Endothelial cell of umbilical vein (primary cell): ENCODE measurements at regions not wholly inside any gene's neighbourhood (a gene's known extent, or its start where the extent isn't known, plus 50 kb on each side); places are given as distances from the start of the nearest gene placed in this dataset.

Source experiments
- BruUV-seq: library from RNA; stranded (reverse); fragments of 400-500 nt; replicated peaks from 2 replicates; lab custom pipeline; 2021; lab: Mats Ljungman, UMichigan
- CTCF ChIA-PET: fragments of 300-600, 350-600 bp; sonication (Branson Sonifier 250); formaldehyde crosslinking; loops from one replicate; lab custom pipeline; 2021; ENCODE audit warnings: antibody characterized with exemption, inconsistent platforms; lab: Charles Lee
- POLR2A ChIA-PET: fragments of 300-600, 350-600 bp; sonication (Branson Sonifier 250); formaldehyde crosslinking; loops from one replicate; lab custom pipeline; 2021; ENCODE audit warnings: antibody characterized with exemption, inconsistent platforms; lab: Charles Lee
- DNase-seq: peaks from one replicate; pipeline ENCODE4 v3.0.0-alpha.2; 2011; ENCODE audit warnings: low read depth, low spot score
- FAIRE-seq: peaks from 2 replicates; lab custom pipeline; 2011; peaks lifted over from hg19 to GRCh38; lab: Jason Lieb, UNC
- H2AFZ ChIP-seq: 2 replicates; pipeline ENCODE4 v1.6.0; 2012; ENCODE audit warnings: low read depth, low read length, control low read depth, inconsistent platforms
- H3K27ac ChIP-seq: 2 replicates; pipeline ENCODE4 v1.5.1; 2011; ENCODE audit warnings: low read depth, mild to moderate bottlenecking, control low read depth, low read length, moderate library complexity; ENCODE audit not compliant: insufficient read depth
- H3K27me3 ChIP-seq, 2 experiments: 2 replicates each; pipeline versions ENCODE4 v1.6.0 to v1.6.1; 2011; ENCODE audit warnings: low read length in 2 of 2, mixed read lengths in 1 of 2; ENCODE audit not compliant: control insufficient read depth in 2 of 2, insufficient read depth in 2 of 2
- H3K36me3 ChIP-seq, 2 experiments: 2 replicates in 1 of 2; 3 replicates in 1 of 2; pipeline ENCODE4 v1.5.1; 2011; ENCODE audit warnings: low read length in 2 of 2, mild to moderate bottlenecking in 1 of 2, moderate library complexity in 1 of 2; ENCODE audit not compliant: control insufficient read depth in 2 of 2, insufficient read depth in 2 of 2; ENCODE audit errors: extremely low read depth in 1 of 2
- H3K4me1 ChIP-seq: 3 replicates; pipeline ENCODE4 v1.5.1; 2011; ENCODE audit warnings: mild to moderate bottlenecking, low read length; ENCODE audit not compliant: control insufficient read depth, insufficient read depth; ENCODE audit errors: extremely low read depth
- H3K4me2 ChIP-seq: 2 replicates; pipeline ENCODE4 v1.6.1; 2011; ENCODE audit warnings: low read length, control low read depth, mixed read lengths; ENCODE audit not compliant: insufficient read depth
- H3K4me3 ChIP-seq, 3 experiments: fragments of 200-600 bp in 1 of 3; sonication (generic), shearing (Covaris generic) in 1 of 3; replicated peaks in 1 of 3; 2 replicates each; pipeline ENCODE4 v1.5.1; 2011 to 2016; ENCODE audit warnings: control low read depth in 3 of 3, low read length in 3 of 3, mild to moderate bottlenecking in 2 of 3, inconsistent platforms in 1 of 3, low read depth in 1 of 3, moderate library complexity in 1 of 3; ENCODE audit not compliant: insufficient read depth in 1 of 3
- H3K79me2 ChIP-seq: 2 replicates; pipeline ENCODE4 v1.6.0; 2012; ENCODE audit warnings: low read length, inconsistent platforms; ENCODE audit not compliant: control insufficient read depth, insufficient read depth
- H3K9ac ChIP-seq: replicated peaks from 2 replicates; pipeline ENCODE3; 2011; ENCODE audit warnings: low read length, control low read depth; ENCODE audit not compliant: insufficient read depth; ENCODE audit errors: extremely low read depth
- H3K9me1 ChIP-seq: replicated peaks from 3 replicates; pipeline ENCODE4 v1.6.0; 2011; ENCODE audit warnings: mild to moderate bottlenecking, low read length; ENCODE audit not compliant: control insufficient read depth, insufficient read depth; ENCODE audit errors: extremely low read depth
- H3K9me3 ChIP-seq: replicated peaks from 2 replicates; pipeline ENCODE4 v1.5.1; 2012; ENCODE audit warnings: low read length, inconsistent platforms; ENCODE audit not compliant: control insufficient read depth, insufficient read depth
- H4K20me1 ChIP-seq: replicated peaks from 2 replicates; pipeline ENCODE3; 2011; ENCODE audit warnings: mild to moderate bottlenecking, low read length; ENCODE audit not compliant: control insufficient read depth, insufficient read depth; ENCODE audit errors: extremely low read depth
- CTCF ChIP-seq, 2 donors: IDR thresholded peaks; 1 replicate in 1 of 2; 2 replicates in 1 of 2; pipeline ENCODE4 v1.5.1; 2011; ENCODE audit warnings: low read length in 2 of 2, mild to moderate bottlenecking in 2 of 2, moderate library complexity in 2 of 2, control low read depth in 1 of 2, inconsistent platforms in 1 of 2, low read depth in 1 of 2; ENCODE audit not compliant: insufficient read depth in 1 of 2; ENCODE audit errors: extremely low read depth in 1 of 2
- EZH2 ChIP-seq: IDR thresholded peaks from 2 replicates; pipeline ENCODE4 v1.6.1; 2012; ENCODE audit warnings: borderline replicate concordance, low read depth, mild to moderate bottlenecking, moderate library complexity, low read length, inconsistent platforms; ENCODE audit not compliant: severe bottlenecking
- FOS ChIP-seq: IDR thresholded peaks from 2 replicates; pipeline ENCODE4 v1.6.1; 2011; ENCODE audit warnings: mild to moderate bottlenecking, low read length, moderate library complexity, borderline replicate concordance; ENCODE audit not compliant: insufficient read depth
- JUN ChIP-seq: IDR thresholded peaks from 2 replicates; pipeline ENCODE4 v1.6.1; 2011; ENCODE audit warnings: borderline replicate concordance, low read depth; ENCODE audit not compliant: insufficient read length, insufficient read depth
- MAX ChIP-seq: IDR thresholded peaks from 2 replicates; pipeline ENCODE4 v1.6.1; 2011; ENCODE audit not compliant: insufficient read depth, insufficient read length
- MYC ChIP-seq: IDR thresholded peaks from one replicate; pipeline ENCODE4 v1.6.1; 2011; ENCODE audit warnings: mild to moderate bottlenecking, low read depth, low read length
- POLR2AphosphoS5 ChIP-seq: IDR thresholded peaks from 2 replicates; pipeline ENCODE4 v1.6.1; 2012; ENCODE audit warnings: low read depth, mild to moderate bottlenecking, control low read depth, low read length, moderate library complexity; ENCODE audit not compliant: insufficient read depth
- dilution Hi-C: fragments of 300-500 bp; cut with MboI; formaldehyde crosslinking; loops from one replicate; pipeline ENCODE4 v1.15.0; 2019; ENCODE audit warnings: low sequenced_read_pairs; ENCODE audit not compliant: extremely low pct_ligation_motif_present
- intact Hi-C: fragments of 100-400 bp; cut with micrococcal nuclease; formaldehyde crosslinking; loops from one replicate; pipeline ENCODE4 v1.10.0; 2022

DNA sequence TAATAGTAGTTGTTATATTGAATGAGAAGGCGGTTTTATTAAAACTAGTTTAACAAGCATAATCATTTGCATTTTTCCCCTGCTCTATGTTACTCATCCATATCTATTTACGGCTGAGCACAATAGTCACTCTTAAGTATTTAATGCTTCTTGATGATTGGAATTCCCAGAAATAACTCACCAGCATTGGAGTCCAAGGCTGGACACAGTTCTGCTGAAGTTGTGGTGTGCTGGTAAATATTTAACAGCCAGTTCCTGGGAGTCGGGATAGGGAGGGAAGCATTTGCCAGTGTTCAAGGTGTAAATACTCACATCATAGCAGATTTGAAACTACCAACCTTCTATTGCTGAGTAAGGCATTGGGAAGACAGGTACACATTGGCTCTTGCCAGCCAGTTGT lies 315.1 kb downstream of the MTX2 start:
- Histone ChIP-seq H3K27me3 (no peaks in the 10 kb centered on the region), H3K4me2 (peak overlapping the region; percentile 93), H3K36me3 (no peaks in the 10 kb centered on the region), H3K79me2 (no peaks in the 10 kb centered on the region), H3K9ac (peak overlapping the region; percentile 81), H3K9me3 (no peaks in the 10 kb centered on the region), H3K27ac (peak overlapping the region; percentile 91), H4K20me1 (no peaks in the 10 kb centered on the region), H3K4me1 (peaks cover 33% of the 10 kb centered on the region), H2AFZ (peak overlapping the region; percentile 19), H3K9me1 (no peaks in the 10 kb centered on the region), H3K4me3 (no peak overlapping the region)
- intact Hi-C loops: no loop called here
- ChIA-PET CTCF (interaction anchor here (1.7 to 2.5 kb wide), 3 partner anchors 11 to 53 kb away, joined by 8 to 9 read pairs (median 9); no protein-coding TSS in a partner anchor), POLR2A (no interaction called here)
- TF ChIP-seq POLR2AphosphoS5: no peak
- TF ChIP-seq EZH2: no peak
- no peak for TF ChIP-seq MYC
- no peak for TF ChIP-seq JUN
- TF ChIP-seq MAX: no peak
- no peak for TF ChIP-seq CTCF (IDR thresholded peaks at IDR 0.05; ENCODE audit: extremely low read depth in 1 of 2, insufficient read depth in 1 of 2, low read depth in 1 of 2, low read length in 2 of 2)
- TF ChIP-seq FOS: no peak
- peak; percentile 52 for DNase-seq
- dilution Hi-C loops: no loop called here
- FAIRE-seq: no peak
- BruUV-seq: no TSS peak
